Renal pelvis (tissue), 1 donor: ENCODE measurements at regions not wholly inside any gene's neighbourhood (a gene's known extent, or its start where the extent isn't known, plus 50 kb on each side); places are given as distances from the start of the nearest gene placed in this dataset.
A peak's percentile ranks its signal among the peaks of the same experiment; 100 is the strongest.
"Not testable (repeated sequence)": the region's sequence is repeated elsewhere in the genome, so short reads cannot be mapped to it uniquely, and the experiment has no call there.

Source experiments
- DNase-seq: peaks from one replicate; pipeline ENCODE4 v3.0.0-alpha.2; 2013

DNA sequence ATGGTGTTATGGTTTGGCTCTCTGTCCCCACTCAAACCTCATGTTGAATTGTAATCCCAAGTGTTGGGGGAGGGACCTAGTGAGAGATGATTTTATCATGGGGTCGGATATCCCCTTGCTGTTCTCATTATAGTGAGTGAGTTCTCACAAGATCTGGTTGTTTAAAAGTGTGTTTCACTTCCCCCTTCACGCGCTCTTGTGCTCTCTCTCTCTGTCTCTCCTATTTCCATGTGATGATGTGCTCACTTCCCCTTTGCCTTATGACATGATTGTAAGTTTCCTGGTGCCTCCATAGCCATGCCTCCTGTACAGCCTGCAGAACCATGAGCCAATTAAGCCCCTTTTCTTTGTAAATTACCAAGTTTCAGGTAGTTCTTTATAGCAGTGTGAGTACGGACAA is 765.1 kb downstream of the KCNA4 start:
- DNase-seq: no peak

DNA sequence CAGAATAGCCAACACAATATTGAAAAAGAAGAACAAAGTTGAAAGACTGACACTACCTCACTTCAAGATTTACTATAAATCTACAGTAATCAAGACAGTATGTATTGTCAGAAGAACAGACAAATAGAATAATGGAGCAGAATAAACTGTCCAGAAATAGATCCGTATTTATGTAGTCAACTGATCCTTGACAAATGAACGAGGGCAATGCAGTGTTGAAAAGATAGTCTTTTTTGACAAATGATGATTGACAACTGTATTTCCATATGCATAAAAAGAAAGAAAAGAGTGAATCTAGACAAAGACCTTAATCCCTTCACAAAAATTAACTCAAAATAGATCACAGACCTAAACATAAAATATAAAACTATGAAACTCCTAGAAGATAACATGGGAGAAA is 767.1 kb downstream of the KCNA4 start:
- no peak for DNase-seq

DNA sequence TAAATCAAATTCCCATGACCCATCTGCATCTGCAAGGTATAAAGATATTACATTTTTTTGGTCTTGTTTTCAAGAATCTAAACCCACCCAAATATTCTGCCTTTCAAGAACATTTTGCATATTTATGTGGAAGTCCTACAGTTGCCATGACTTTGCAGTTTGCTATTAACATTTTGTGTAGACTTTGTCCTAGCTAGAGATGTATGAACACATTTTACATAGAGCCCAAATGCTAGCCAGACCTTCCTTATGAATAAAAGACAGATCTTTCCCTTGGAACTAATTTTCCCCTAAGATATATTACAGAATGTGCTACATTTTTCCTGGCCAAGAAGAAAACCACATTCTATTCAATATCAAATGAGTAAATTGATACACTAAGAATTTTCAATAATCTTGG is 772.5 kb downstream of the KCNA4 start:
- DNase-seq: no peak

DNA sequence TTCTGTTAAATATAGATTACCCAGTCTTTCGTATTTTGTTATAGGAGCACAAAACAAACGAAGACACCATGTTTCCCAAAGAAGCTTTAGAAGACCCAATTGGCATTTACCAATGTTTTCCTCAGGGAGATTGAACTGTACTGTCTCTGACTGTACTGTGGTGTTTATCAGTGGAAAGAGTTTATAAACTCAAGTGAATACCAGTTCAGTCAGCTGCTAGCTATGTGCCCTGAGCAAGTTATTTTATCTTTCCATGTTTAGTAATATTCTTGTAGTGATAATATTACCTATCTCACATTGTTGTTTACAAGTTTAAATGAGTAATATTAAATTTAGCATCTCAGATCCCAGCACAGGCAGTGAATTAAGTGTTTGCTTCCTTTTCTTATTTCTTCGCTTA is 773.2 kb downstream of the KCNA4 start:
- no peak for DNase-seq

DNA sequence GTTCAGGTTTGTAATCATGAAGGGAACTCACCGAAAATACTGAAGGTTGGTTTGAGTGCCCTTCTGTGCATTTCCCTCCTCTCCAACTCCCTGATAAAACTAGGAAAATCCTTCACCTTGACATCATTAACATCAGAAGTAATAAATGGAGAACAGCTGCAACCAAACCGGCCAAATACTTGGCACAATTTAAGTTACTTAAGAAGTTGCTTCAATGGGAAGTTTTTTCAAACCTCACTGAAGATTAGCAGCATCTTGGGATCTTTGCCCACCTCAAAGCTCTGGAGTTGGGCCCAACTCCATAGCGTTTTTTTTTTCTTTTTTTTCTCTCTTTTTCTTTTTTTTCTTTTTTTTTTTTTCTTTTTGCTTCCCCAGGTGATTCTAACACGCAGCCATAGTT is 784.8 kb downstream of the KCNA4 start:
- DNase-seq: no peak

DNA sequence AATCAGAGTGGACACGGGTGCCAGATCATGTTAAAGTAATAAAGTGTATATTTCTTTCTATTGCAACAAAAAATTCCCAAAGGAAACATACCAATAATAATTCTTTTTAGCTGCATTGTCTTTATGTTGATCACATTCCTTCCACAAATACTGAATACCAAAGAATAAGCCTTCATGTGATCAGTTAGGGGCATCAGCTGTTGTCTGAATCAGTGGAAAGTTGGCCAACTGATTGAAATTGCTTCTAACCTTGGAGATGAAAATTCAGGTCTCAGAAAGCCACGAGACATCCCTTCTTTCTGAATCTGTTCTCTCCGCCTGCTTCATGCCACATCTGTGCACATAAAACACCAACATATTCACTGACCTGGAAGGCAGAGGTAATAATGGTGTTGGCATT is 785.2 kb downstream of the KCNA4 start:
- no peak for DNase-seq

DNA sequence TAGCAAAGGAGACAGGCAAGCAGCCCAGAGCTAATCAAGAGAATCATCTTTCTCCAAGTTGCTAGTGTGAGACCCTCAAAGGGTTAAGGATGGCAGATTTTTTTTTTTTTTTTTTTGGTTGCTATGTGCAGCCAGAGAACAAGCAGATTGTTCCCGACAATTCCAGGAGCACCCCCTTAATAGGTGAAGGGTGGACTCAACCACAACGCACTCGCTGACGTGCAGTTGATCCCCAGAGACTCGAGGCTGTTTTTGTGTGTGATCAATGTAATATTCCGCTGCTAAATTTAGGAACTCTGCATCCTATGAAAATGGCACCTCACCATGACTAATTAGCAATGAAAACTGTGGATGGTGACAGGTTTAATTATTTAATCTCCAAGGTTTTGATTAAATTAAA is 789.0 kb downstream of the KCNA4 start:
- DNase-seq: no peak

DNA sequence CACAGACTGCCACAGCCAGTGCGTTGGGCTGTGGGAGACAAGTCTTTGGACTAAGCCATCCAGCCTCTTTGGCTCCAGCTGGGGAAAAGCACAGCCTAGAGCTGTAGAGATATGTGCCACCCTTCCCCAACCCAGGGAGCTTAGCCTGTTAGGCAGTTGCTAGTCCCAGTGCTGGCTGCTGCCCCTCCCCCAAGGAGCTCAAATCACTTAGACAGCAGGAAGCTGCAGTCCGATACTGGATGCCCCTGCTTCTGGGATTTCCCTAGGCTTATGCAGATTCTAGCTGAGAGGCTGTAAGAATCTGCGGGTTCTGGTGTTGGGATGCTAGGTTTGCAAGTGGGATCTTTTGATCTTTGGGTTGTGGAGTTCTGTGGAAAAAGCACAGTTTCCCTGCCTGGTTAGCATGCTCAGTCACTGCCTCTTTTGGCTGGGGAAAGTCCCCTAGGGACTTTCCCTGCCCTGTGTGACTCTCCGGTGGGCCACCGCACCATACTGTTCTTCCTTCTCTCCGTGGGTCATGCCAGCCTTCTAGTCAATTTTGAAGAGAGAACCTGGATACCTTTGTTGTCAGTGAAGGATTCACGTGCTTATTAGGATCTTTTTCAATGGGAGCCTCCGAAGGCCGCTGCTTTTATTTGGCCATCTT is 792.0 kb downstream of the KCNA4 start:
- DNase-seq: no peak

DNA sequence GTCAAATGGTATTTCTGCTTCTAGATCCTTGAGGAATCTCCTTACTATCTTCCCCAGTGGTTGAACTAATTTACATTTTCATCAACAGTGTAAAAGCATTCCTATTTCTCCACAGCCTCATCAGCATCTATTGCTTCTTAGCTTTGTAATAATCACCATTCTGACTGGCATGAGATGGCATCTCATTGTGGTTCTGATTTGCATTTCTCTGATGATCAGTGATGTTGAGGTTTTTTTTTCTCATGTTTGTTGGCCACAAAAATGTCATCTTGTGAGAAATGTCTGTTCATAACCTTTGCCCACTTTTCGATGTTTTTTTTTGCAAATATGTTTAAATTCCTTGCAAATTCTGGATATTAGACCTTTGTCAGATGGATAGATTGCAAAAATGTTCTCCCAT is 797.3 kb downstream of the KCNA4 start:
- DNase-seq: not testable (repeated sequence)

DNA sequence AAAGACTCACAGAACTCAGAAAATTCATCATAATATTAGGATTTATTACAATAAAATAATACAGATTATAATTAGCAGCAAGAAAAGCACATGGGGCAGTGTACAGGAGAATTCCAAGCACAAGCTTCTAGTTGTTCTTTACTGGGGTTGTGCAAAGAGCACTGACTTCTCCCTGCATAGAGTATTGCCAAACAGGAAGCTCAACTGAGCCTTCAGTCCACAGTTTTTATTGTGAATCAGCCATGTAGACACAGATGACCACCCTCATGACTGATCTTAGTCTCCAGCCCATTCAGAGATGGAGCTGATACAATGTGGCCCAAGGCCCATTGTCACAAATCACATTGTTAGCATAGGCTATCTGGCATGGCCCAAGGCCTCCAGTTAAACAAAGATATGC is 798.9 kb downstream of the KCNA4 start:
- DNase-seq: no peak

DNA sequence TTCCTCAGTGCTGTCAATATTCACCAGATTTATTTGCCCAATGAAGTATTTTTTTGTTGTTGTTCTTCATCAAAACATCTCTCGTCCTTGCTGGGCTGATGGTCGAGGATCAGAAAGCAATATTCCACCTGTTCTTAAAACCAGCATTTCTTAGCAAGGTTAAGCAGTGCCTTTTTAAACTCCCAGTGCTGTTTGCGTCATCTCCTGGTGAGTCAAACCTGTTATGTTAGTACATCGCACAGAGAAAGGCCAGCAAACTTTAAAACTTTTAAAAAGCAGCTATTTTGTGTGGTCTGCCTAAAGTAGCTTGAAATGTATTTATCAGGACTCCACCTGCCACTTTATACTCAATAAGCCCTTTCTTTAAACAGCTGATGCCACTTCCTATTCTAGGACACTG is 802.0 kb downstream of the KCNA4 start:
- no peak for DNase-seq

DNA sequence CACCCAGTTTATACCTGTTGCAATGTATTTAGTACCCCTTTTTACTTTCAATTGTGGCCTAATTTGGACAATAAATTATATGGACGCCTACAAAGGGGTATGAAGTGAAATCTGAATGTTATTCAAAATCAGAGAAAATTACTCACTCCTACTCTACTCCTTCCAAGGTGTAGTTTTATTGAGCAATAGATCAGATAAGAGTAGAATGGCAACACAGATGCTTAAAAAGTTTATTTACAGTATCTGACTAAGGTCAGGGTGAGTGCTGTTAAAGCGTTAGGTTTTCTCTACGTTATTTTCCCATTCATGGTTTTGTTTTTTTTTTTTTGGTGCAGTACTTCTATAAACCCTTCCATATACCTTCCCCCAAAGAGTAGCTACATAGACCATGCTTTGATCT is 805.6 kb downstream of the KCNA4 start:
- no peak for DNase-seq

DNA sequence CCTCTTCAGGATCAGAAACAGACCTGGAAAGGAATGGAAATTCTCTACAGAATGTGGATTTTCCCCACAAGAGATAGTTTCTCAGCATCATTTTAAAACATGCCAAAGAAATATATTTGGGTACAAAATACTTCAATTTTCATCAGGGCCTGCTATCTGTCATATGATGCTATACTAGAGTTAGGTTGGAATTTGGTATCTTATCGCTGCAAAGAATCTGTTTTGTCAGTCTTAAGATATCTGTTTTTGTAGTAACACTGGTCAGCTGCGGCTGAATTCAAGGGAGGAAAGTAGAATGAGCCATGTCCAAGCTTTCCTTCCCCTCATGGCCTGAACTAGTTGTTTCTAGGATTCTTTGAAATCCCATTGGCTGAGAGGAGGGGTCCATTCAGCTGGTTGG is 806.4 kb downstream of the KCNA4 start:
- DNase-seq: no peak

DNA sequence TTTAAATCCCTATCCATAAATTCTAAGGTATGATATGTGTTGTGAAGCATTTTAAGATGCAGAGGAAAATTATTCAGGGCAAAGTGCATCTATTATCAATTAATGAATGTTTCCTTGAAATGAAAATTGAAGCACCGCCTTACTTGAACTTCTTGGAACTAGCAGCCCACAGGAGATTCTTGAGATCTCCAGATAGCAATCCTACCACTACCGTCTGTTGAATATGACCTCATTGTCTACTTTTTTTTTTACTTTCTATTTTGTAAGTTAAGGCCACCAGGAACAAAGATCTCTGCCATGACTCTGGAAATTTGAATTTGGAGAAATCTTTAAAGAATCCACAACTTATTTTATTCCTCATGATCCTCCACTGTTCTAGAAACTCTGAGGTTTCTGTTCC is 808.7 kb downstream of the KCNA4 start:
- DNase-seq: no peak

DNA sequence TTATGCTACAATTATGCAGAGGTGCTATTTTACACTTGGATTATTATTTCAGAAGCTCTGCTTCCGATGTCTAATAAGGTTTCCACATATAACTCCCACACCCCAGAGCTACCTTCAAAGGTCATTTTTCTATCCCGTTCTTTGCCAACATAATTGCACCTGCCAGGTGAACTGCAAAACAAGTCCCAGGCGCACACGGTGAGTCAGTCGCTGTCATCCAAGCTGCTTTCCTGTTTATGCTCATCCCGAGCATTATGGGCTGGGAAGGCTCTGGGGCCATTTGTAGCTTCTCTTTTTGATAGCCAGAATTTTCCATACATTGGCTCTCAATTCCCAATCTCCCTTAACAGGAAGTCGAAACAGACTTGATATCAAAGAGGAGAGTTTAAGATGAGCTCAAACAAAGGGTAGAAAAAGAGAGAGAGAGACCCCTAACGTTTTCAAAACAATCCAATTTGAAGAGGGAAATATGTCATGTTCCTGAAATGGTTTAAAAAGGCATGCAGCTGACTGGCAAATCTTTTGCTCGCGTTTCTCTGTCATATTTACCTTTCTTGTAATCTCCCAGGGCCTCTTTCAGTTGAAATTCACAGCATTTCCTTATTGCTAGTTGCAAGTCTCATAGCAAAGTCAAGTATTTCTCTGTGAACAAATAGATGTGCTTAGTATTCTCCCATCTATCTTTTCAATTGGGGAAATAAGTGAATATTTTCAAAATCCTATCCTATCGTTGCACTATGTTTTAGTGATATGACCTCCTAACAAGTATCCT is 815.9 kb downstream of the KCNA4 start:
- no peak for DNase-seq

DNA sequence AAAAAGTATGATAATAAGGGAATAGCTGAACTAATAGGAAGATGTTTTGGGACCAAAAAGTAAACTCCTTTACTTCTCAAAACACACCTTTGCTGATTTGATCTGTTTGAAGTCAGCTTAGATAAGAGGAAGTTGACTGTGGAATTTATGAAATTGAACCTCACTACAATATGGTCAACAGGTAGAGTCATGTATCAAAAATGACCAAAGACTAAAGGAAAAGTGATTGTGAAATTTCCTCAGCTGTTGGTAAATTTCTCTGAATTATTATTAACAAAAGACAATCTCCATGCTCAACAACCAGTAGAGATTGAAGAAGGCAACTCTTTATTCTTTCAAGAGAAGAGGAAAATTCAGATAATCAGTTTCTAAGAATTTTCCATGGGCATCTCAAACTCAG is 826.5 kb downstream of the KCNA4 start:
- no peak for DNase-seq

DNA sequence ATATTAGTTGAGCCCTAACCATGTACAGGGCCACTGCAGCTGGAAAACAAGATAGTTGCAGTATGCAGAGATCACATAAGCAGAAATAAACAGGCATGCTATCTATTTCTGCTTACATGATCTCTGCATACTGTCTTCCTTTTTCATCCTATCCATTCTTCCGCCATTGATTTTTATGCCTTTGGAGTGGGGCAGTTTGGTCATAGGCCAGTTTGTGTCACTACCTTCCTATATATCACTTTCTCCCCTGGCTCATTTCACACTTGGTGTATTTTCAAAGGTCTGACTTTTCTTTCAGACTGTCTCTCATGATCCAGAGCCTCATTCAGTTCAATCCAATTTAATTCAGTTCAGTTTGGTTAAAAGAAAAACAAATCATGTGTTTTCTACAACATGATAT is 829.6 kb downstream of the KCNA4 start:
- DNase-seq: peak; percentile 40

DNA sequence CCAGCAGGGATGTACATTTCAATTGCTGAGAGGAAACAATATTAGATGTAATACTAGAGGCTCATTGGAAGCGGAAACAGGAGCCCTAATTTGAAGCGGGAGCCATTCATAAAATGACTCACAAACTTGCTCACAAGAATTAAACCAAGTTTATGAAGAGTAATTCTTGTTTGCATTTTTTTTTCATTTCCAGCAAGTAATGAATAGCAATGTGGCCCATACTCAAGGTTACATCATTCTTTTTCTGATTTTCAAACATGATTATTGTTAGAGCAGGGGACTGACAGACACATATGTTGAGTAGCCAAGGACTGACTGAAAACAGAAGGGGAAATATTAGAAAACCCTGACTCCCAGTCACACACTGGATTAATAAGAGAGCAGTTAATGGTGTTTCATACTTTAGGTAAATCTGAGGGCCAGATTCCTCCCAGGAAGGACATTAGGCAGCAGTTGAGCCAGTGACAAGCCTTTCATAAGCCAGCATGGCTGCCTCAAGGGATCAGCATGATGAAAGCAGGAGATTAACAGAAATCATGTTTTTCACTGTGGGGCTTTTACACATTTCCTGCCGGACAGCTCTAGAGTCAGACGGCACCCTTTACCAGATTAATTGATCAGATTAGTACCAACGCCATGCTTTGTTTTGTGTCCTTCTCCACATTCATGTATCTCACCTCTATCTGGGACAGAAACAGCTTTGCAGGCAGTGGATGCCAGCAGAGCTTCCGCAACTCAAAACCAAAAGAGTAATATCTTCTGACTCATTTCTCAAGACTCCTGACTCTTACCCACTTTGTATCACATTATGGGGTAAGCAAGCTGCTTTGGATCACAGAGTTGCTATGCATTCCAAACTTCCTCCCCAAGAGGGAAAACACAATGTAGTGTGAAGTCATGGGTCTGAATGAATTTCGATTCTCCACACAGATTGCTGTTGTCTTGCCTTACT is 831.6 kb downstream of the KCNA4 start:
- DNase-seq: no peak

DNA sequence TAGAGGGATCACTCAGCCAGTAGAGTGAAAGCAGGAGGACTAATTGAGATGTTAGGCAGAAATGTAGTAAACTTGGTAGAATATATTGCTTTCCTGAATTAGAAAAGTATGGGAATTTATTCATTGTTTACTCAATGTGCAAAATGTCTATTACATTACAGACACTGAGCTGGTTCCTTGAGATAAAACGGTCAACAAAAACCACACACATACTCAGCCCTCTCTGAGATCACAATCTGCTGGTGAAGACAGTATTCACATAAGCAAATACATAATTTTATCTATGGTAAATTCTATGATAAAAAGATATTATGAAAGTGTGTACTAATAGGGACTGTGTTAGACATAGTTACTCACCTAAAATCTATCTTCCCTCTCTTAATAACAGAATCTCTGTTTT is 833.5 kb downstream of the KCNA4 start:
- DNase-seq: no peak

DNA sequence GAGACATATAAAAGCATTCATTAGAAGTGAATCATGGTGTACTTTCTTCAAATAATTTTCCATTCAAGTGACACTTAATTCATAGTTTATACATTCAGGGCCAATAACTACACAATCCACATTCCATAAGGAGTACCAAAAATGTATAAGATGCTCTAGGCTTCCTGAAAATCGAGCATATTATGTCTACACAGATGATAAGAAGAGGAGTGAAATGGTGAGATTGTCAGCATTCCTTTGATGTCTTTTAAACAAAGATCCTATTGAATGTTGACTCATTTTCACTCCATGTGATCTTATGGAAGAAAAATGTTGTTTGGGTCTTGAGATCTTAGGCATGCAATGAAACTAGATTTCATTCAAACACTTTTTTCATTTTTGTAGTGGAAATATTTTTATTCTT is 843.2 kb downstream of the KCNA4 start:
- DNase-seq: no peak

DNA sequence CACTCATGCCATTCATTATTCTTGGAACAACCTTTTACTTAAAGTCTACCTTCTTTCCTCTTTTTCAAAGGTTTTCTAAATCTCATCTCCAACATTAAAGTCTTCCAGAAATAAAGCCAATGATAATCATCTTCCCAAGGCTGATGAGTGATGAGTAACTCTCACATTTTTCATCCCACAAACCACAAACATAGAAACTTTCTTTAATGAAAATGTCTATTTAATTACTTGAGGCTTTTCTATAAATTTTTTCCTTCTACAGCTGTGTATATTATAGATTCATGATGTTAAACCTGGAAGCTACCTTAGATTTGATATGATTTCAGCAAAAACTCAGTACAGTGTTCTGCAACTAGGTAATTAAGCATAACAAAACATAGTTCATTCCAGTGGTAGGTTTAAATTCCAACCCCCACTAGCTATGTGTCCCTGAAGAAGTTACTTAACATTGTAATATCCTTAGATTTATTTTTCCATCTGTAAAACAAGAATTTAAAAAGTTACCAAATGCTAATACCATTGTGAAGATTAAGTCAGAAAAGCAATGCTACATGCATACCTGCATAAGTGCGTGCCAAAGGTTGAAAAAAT is 845.4 kb downstream of the KCNA4 start:
- no peak for DNase-seq

DNA sequence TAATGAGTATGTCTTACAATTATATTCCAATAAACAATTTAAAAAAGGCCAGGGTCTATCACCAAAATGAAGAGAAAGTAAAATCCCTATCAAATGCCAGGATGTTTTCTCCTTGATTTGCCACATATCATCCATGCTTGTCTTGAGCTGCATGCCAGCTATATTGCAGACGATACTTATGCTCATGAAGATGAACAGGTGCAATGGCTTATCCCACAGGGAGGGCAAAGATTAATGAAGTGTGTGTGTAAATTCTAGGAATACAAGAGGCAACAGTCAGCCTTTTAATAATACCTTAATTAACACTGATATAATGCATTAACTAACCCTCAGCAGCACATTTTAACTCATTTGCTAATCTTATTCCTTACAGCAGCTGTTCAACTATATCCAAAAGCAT is 850.5 kb downstream of the KCNA4 start:
- DNase-seq: no peak
